ENCODE measurements at regions not wholly inside any gene's neighbourhood (a gene's known extent, or its start where the extent isn't known, plus 50 kb on each side); places are given as distances from the start of the nearest gene placed in this dataset.

DNA sequence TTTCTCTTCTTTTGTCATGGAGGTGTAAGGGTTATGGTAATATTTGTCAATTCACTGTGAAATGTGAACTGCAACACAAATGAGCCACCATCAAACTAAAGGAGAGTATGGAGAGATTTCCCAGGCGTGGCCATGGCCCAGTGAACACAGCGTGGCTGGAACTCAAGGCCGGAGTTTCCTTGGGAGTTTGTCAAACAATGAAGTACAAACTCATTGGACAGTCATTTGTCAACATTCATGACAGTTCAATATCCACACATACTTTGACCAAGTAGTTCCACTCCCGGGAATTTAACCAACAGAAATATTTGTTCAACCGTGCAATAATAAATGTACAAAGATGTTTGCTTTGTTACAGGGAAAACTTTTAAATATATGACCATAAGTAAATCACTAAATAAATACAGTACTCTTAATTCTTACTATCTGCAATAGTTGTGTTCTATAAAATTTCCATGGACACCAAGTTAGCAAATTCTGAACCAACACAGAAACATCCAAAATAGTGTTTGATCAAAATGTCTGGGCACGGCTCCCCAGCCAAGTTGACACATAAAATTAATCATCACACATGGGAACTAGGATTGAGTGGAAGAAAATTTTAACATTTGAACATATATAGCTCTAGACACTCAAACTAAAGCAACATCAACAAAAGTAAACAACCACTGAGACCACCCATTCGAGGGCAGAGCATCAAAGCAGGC, 87.1 kb downstream of the DIRAS2 start:
- Histone ChIP-seq H3K9me3 (no peaks in the 10 kb centered on the region), H3K4me3 (ENCODE audit: low read depth in 1 of 2, low read length in 1 of 2) (no peak overlapping the region), H3K27me3 (no peaks in the 10 kb centered on the region), H3K27ac (no peak overlapping the region), H3K4me1 (ENCODE audit: control insufficient read depth in 1 of 2, insufficient read depth in 1 of 2, low read depth in 1 of 2, low read length in 1 of 2) (no peaks in the 10 kb centered on the region), H3K36me3 (no peaks in the 10 kb centered on the region)
- TF ChIP-seq CTCF (IDR thresholded peaks at IDR 0.05) = no peak

- no peaks in the 10 kb centered on the region for H3K4me1 ChIP-seq (ENCODE audit: control insufficient read depth in 1 of 2, insufficient read depth in 1 of 2, low read depth in 1 of 2, low read length in 1 of 2)
- no peak for TF ChIP-seq CTCF (IDR thresholded peaks at IDR 0.05)
Measured at GRCh38 chr9:90556897-90557675, 85.5 kb downstream of the DIRAS2 start.

DNA sequence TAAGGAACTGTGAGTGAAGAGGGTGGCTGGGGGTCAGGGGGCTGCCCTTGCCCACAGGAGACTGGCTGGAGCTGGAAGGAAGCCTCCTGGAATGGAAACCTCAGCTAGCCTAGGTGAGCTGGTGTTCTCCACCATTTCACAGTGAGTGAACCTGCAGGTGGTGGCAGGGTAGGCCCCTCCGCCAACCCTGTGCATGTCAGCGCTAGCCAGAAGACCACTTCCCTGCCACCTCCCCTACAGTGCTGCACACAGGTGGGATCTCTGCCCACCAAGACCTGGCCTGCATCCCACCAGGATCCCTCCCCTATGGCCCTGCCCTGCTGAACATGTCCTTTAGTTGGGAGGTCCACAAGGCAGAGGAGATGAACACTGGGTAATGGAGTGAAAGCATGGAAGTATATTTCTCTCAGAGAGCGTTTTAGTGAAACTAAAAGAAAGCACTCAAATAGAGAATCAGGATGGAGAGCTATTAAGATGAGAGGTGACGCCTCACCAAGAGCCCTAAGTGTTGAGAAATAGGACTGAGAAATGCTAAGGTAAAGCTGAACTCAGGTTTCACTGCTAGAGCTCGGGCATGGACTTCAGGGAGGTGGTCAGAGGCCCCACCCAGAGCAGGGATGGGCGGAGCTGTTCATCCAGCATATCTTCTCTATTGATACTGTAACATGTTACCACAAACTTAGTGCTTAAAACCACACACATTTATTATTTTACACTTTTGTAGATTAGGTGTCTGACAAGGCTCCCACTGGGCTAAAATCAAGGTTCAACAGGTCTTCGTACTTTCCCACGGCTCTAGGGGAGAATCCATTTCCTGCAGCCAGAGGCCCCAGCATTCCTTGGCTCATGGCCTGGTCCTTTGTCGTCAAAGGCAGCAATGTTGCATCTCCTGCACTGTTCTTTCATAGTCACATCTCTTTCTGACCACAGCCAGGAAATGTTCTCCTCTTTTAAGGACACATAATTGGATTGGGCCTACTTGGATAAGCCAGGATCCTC, 83.2 kb downstream of the DIRAS2 start:
- no peak overlapping the region for H3K27ac ChIP-seq
- H3K36me3 ChIP-seq = no peaks in the 10 kb centered on the region
- H3K9me3 ChIP-seq = no peaks in the 10 kb centered on the region
- H3K4me3 ChIP-seq (ENCODE audit: low read depth in 1 of 2, low read length in 1 of 2) = no peak overlapping the region
- TF ChIP-seq CTCF (IDR thresholded peaks at IDR 0.05) = no peak
- no peaks in the 10 kb centered on the region for H3K4me1 ChIP-seq (ENCODE audit: control insufficient read depth in 1 of 2, insufficient read depth in 1 of 2, low read depth in 1 of 2, low read length in 1 of 2)
- no peaks in the 10 kb centered on the region for H3K27me3 ChIP-seq

More at GRCh38 chr9:90556897-90557675, 85.5 kb downstream of the DIRAS2 start:
- Histone ChIP-seq H3K9me3 (no peaks in the 10 kb centered on the region), H3K27me3 (no peaks in the 10 kb centered on the region), H3K4me3 (ENCODE audit: low read depth in 1 of 2, low read length in 1 of 2) (no peak overlapping the region), H3K27ac (no peak overlapping the region), H3K36me3 (no peaks in the 10 kb centered on the region)

Measured in neutrophil (primary cell).